Neural crest cell (in vitro differentiated cells): ENCODE measurements at regions not wholly inside any gene's neighbourhood (a gene's known extent, or its start where the extent isn't known, plus 50 kb on each side); places are given as distances from the start of the nearest gene placed in this dataset.

ENCODE experiments used
- DNase-seq: peaks from one replicate; pipeline ENCODE4 v3.0.0; 2021; ENCODE audit warnings: low read depth, mixed read lengths, low spot score
- H3K27ac Mint-ChIP-seq: one replicate; pipeline ENCODE4 v1.8.0; 2021; ENCODE audit warnings: mild to moderate bottlenecking, mixed read lengths; ENCODE audit not compliant: unreplicated experiment
- H3K27me3 Mint-ChIP-seq: 2 replicates; pipeline ENCODE4 v1.8.0; 2021; ENCODE audit warnings: low read depth, mild to moderate bottlenecking, mixed read lengths
- H3K36me3 Mint-ChIP-seq: 2 replicates; pipeline ENCODE4 v1.8.0; 2021; ENCODE audit warnings: low read depth, mild to moderate bottlenecking, mixed read lengths
- H3K4me1 Mint-ChIP-seq: 2 replicates; pipeline ENCODE4 v1.8.0; 2021; ENCODE audit warnings: mixed read lengths
- H3K4me3 Mint-ChIP-seq: one replicate; pipeline ENCODE4 v1.8.0; 2021; ENCODE audit warnings: mild to moderate bottlenecking, mixed read lengths
- H3K9me3 Mint-ChIP-seq: 2 replicates; pipeline ENCODE4 v1.8.0; 2021; ENCODE audit warnings: mixed read lengths
- CTCF ChIP-seq: fragments of 200-600 bp; sonication (generic); conservative IDR thresholded peaks from 2 replicates; pipeline ENCODE4 v1.5.0; 2021; ENCODE audit warnings: antibody characterized with exemption, mild to moderate bottlenecking

GRCh38 chr10:9886772-9887171 is 1130.9 kb upstream of the CELF2 start:
- Mint-ChIP-seq H3K4me3 (no peak overlapping the region), H3K27me3 (no peaks in the 10 kb centered on the region), H3K4me1 (no peaks in the 10 kb centered on the region), H3K9me3 (peaks cover 15% of the 10 kb centered on the region), H3K36me3 (peaks cover 2% of the 10 kb centered on the region), H3K27ac (no peak overlapping the region)
- no peak for DNase-seq
- TF ChIP-seq CTCF = no peak

- TF ChIP-seq CTCF = no peak
- no peak overlapping the region for H3K27ac Mint-ChIP-seq
- peaks cover 6% of the 10 kb centered on the region for H3K9me3 Mint-ChIP-seq
- H3K36me3 Mint-ChIP-seq = no peaks in the 10 kb centered on the region
- DNase-seq = no peak
- H3K4me1 Mint-ChIP-seq = no peaks in the 10 kb centered on the region
- H3K4me3 Mint-ChIP-seq = no peak overlapping the region
- H3K27me3 Mint-ChIP-seq = no peaks in the 10 kb centered on the region
Observed at GRCh38 chr10:9895453-9895852, 1122.2 kb upstream of the CELF2 start.

- Mint-ChIP-seq H3K36me3 (no peaks in the 10 kb centered on the region), H3K27ac (no peak overlapping the region), H3K9me3 (peaks cover 4% of the 10 kb centered on the region), H3K4me1 (no peaks in the 10 kb centered on the region), H3K27me3 (no peaks in the 10 kb centered on the region), H3K4me3 (no peak overlapping the region)
- no peak for DNase-seq
- no peak for TF ChIP-seq CTCF
Observed at GRCh38 chr10:9895981-9896380, 1121.7 kb upstream of the CELF2 start.

- no peaks in the 10 kb centered on the region for H3K27me3 Mint-ChIP-seq
Observed at GRCh38 chr10:9898633-9899395, 1118.9 kb upstream of the CELF2 start.

GRCh38 chr10:9900751-9901150 is 1116.9 kb upstream of the CELF2 start:
- Mint-ChIP-seq H3K4me3 (no peak overlapping the region), H3K27me3 (no peaks in the 10 kb centered on the region), H3K9me3 (no peaks in the 10 kb centered on the region), H3K27ac (no peak overlapping the region), H3K4me1 (no peaks in the 10 kb centered on the region), H3K36me3 (no peaks in the 10 kb centered on the region)
- DNase-seq = no peak
- TF ChIP-seq CTCF = no peak

More at GRCh38 chr10:9898633-9899395, 1118.9 kb upstream of the CELF2 start:
- no peak overlapping the region for H3K4me3 Mint-ChIP-seq
- H3K36me3 Mint-ChIP-seq = no peaks in the 10 kb centered on the region
- TF ChIP-seq CTCF = no peak
- no peaks in the 10 kb centered on the region for H3K9me3 Mint-ChIP-seq
- DNase-seq = no peak
- no peaks in the 10 kb centered on the region for H3K4me1 Mint-ChIP-seq
- no peak overlapping the region for H3K27ac Mint-ChIP-seq
